ENCODE measurements at regions not wholly inside any gene's neighbourhood (a gene's known extent, or its start where the extent isn't known, plus 50 kb on each side); places are given as distances from the start of the nearest gene placed in this dataset.

DNA sequence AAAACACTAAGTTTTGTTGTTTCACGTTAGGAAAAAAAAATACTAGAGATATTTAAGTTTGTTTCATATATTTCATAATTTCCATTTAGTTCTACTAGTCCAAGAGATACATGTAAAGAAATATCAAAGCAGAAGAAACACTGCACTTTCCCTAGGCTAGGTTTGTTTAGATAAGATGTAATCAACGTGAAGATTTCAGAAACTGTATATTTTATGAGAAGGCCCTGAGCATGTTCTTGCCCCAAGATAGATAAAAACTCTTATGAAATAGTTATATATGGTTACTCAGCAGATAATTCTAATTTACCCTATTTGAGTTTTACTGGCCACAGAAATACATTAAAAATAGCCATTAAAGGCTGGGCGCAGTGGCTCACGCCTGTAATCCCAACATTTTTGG, 143.6 kb upstream of the CBLN2 start:
- H4K91ac ChIP-seq (replicated peaks; ENCODE audit: insufficient read length, low read length), result no peak overlapping the region
- H3K27me3 ChIP-seq (replicated peaks in 1 of 4; ENCODE audit: control insufficient read depth in 3 of 4, extremely low read depth in 1 of 4, insufficient read depth in 3 of 4, low read length in 3 of 4), result no peaks in the 10 kb centered on the region
- no peak overlapping the region for H2BK20ac ChIP-seq (ENCODE audit: low read length)
- no peak overlapping the region for H4K8ac ChIP-seq (ENCODE audit: extremely low read depth, insufficient read depth, low read length)
- CTCF ChIA-PET (ENCODE audit: partially characterized antibody), result no interaction called here
- H3K23me2 ChIP-seq (ENCODE audit: low read depth, low read length), result no peaks in the 10 kb centered on the region
- H2BK12ac ChIP-seq (ENCODE audit: low read depth, low read length), result no peak overlapping the region
- H3K23ac ChIP-seq (ENCODE audit: insufficient read length), result no peak overlapping the region
- H4K20me1 ChIP-seq (replicated peaks in 1 of 2; ENCODE audit: control insufficient read depth in 1 of 2, insufficient read depth in 2 of 2, low read length in 2 of 2), result no peaks in the 10 kb centered on the region
- H2BK120ac ChIP-seq (replicated peaks; ENCODE audit: low read depth, low read length), result no peak overlapping the region
- no peak overlapping the region for H2AK5ac ChIP-seq (ENCODE audit: low read depth, low read length)
- no peak overlapping the region for H3K4me3 ChIP-seq (ENCODE audit: extremely low read depth in 1 of 4, insufficient read depth in 2 of 4, low read depth in 3 of 4, low read length in 4 of 4)
- no peak for FAIRE-seq
- no peaks in the 10 kb centered on the region for H3K79me1 ChIP-seq (ENCODE audit: low read depth, low read length)
- DNase-seq (ENCODE audit: low read depth in 1 of 2, low spot score in 2 of 2), result no peak
- H3K14ac ChIP-seq (ENCODE audit: insufficient read length), result no peak overlapping the region
- no peak overlapping the region for H2BK5ac ChIP-seq (ENCODE audit: low read depth, low read length)
- no peak overlapping the region for H2BK15ac ChIP-seq (ENCODE audit: low read length)
- H3K79me2 ChIP-seq (ENCODE audit: control insufficient read depth in 1 of 2, insufficient read depth in 2 of 2, low read length in 2 of 2), result no peaks in the 10 kb centered on the region
- no peak overlapping the region for H4K5ac ChIP-seq (ENCODE audit: insufficient read length, low read depth, low read length)
- no peak overlapping the region for H3K18ac ChIP-seq (ENCODE audit: extremely low read depth, low read length)
- WGBS, 2 experiments (ENCODE audit: extremely low coverage in 1 of 2, insufficient coverage in 1 of 2, insufficient read length in 1 of 2, insufficient replicate concordance in 2 of 2, low coverage in 1 of 2, low lambda C conversion rate in 2 of 2, missing lambda C conversion rate in 1 of 2), result 89% methylated on average over 4 of the region's 4 CpGs; no CpG with 5 or more reads in 1 of the 2 experiments
- no peak overlapping the region for H3K27ac ChIP-seq (ENCODE audit: low read depth, low read length)
- H3K4ac ChIP-seq (replicated peaks; ENCODE audit: insufficient read length, low read depth, low read length), result no peak overlapping the region
- H3K9me3 ChIP-seq (ENCODE audit: insufficient read depth in 2 of 2, low read depth in 1 of 2, low read length in 1 of 2), result no peaks in the 10 kb centered on the region
- peaks cover 3 to 6% (median 5%) of the 10 kb centered on the region in 4 experiments for H3K4me1 ChIP-seq (replicated peaks in 1 of 4; ENCODE audit: control insufficient read depth in 3 of 4, insufficient read depth in 4 of 4, low read length in 3 of 4)
- no peaks in the 10 kb centered on the region for H3K36me3 ChIP-seq (ENCODE audit: control insufficient read depth in 2 of 4, insufficient read depth in 4 of 4, low read length in 3 of 4)
- H2AFZ ChIP-seq (ENCODE audit: low read length), result no peak overlapping the region
- H3K4me2 ChIP-seq (ENCODE audit: insufficient read depth in 1 of 2, low read depth in 2 of 2, low read length in 2 of 2), result no peak overlapping the region
- no peak overlapping the region for H3K9ac ChIP-seq (replicated peaks in 1 of 4; ENCODE audit: extremely low read depth in 1 of 4, low read depth in 3 of 4, low read length in 3 of 4)
- POLR2A ChIA-PET (ENCODE audit: partially characterized antibody), result no interaction called here
- H3K56ac ChIP-seq (replicated peaks; ENCODE audit: insufficient read length, low read depth, low read length), result no peak overlapping the region
- TF ChIP-seq SIN3A (conservative IDR thresholded peaks at IDR 0.05 in 1 of 2, IDR thresholded peaks at IDR 0.05 in 1 of 2; ENCODE audit: low read depth in 1 of 2, low read length in 2 of 2) (no peak), TAF7 (optimal IDR thresholded peaks at IDR 0.05; ENCODE audit: borderline replicate concordance, low read depth, low read length) (no peak), RFX5 (IDR thresholded peaks at IDR 0.05; ENCODE audit: borderline replicate concordance, low read depth, low read length) (no peak), CREB1 (IDR thresholded peaks at IDR 0.05) (no peak), TAF1 (IDR thresholded peaks at IDR 0.05; ENCODE audit: low read depth, low read length) (no peak), YY1 (IDR thresholded peaks at IDR 0.05; ENCODE audit: low read depth, low read length) (no peak), GABPA (IDR thresholded peaks at IDR 0.05; ENCODE audit: borderline replicate concordance, insufficient read depth, low read length) (no peak), ZNF274 (IDR thresholded peaks at IDR 0.05; ENCODE audit: borderline replicate concordance, extremely low read depth, low read length) (no peak), JUND (IDR thresholded peaks at IDR 0.05; ENCODE audit: low read length) (no peak), RXRA (IDR thresholded peaks at IDR 0.05; ENCODE audit: insufficient read depth, low read depth, low read length) (no peak), TBP (IDR thresholded peaks at IDR 0.05; ENCODE audit: low read depth, low read length) (no peak)
- TF ChIP-seq, protein P1, sequence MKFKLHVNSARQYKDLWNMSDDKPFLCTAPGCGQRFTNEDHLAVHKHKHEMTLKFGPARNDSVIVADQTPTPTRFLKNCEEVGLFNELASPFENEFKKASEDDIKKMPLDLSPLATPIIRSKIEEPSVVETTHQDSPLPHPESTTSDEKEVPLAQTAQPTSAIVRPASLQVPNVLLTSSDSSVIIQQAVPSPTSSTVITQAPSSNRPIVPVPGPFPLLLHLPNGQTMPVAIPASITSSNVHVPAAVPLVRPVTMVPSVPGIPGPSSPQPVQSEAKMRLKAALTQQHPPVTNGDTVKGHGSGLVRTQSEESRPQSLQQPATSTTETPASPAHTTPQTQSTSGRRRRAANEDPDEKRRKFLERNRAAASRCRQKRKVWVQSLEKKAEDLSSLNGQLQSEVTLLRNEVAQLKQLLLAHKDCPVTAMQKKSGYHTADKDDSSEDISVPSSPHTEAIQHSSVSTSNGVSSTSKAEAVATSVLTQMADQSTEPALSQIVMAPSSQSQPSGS (IDR thresholded peaks at IDR 0.05; ENCODE audit: low read length), result no peak
- TF ChIP-seq, protein P2, sequence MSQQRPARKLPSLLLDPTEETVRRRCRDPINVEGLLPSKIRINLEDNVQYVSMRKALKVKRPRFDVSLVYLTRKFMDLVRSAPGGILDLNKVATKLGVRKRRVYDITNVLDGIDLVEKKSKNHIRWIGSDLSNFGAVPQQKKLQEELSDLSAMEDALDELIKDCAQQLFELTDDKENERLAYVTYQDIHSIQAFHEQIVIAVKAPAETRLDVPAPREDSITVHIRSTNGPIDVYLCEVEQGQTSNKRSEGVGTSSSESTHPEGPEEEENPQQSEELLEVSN (IDR thresholded peaks at IDR 0.05), result no peak
